Activated naive CD4-positive, alpha-beta T cell treated with anti-CD3 and anti-CD28 coated beads for 36 hours (primary cell): ENCODE measurements at regions not wholly inside any gene's neighbourhood (a gene's known extent, or its start where the extent isn't known, plus 50 kb on each side); places are given as distances from the start of the nearest gene placed in this dataset.
"Not testable (repeated sequence)": the region's sequence is repeated elsewhere in the genome, so short reads cannot be mapped to it uniquely, and the experiment has no call there.

Experiments
- CTCF ChIA-PET: fragments of 350-600 bp; sonication (Branson Sonifier 250); formaldehyde crosslinking; loops from one replicate; lab custom pipeline; 2021; ENCODE audit warnings: antibody characterized with exemption; lab: Charles Lee
- DNase-seq: peaks from one replicate; pipeline ENCODE4 v3.0.0-alpha.2; 2020
- H3K27ac Mint-ChIP-seq: one replicate; pipeline ENCODE4 v1.8.0; 2021; ENCODE audit warnings: mild to moderate bottlenecking, mixed read lengths
- H3K27me3 Mint-ChIP-seq: one replicate; pipeline ENCODE4 v1.8.0; 2021; ENCODE audit warnings: low read depth, mixed read lengths
- H3K36me3 Mint-ChIP-seq: one replicate; pipeline ENCODE4 v1.8.0; 2021; ENCODE audit warnings: low read depth, mixed read lengths
- H3K4me1 Mint-ChIP-seq: one replicate; pipeline ENCODE4 v1.8.0; 2021; ENCODE audit warnings: low read depth, mixed read lengths
- H3K4me3 Mint-ChIP-seq: one replicate; pipeline ENCODE4 v1.8.0; 2021; ENCODE audit warnings: mild to moderate bottlenecking, moderate library complexity, mixed read lengths
- H3K9me3 Mint-ChIP-seq: one replicate; pipeline ENCODE4 v1.8.0; 2021; ENCODE audit warnings: mixed read lengths
- intact Hi-C: fragments of 100-400 bp; cut with micrococcal nuclease; formaldehyde crosslinking; loops from one replicate; pipeline ENCODE4 v1.15.1; 2023

- Mint-ChIP-seq H3K27me3 (peaks cover 4% of the 10 kb centered on the region), H3K27ac (no peak overlapping the region), H3K36me3 (no peaks in the 10 kb centered on the region), H3K4me3 (no peak overlapping the region), H3K4me1 (no peaks in the 10 kb centered on the region), H3K9me3 (peaks cover 26% of the 10 kb centered on the region)
- CTCF ChIA-PET, result interaction anchor here (0.6 to 3.1 kb wide), 3 partner anchors 25 to 466 kb away, joined by 3 to 28 read pairs (median 3); no protein-coding TSS in a partner anchor
- intact Hi-C loops, result loop anchor here (1.0 to 10.0 kb wide), 4 partner anchors 25 to 1724 kb away; no protein-coding TSS in a partner anchor
- DNase-seq, result peak; percentile 65
Measured at GRCh38 chr1:239976130-239976968, 115.3 kb upstream of the FMN2 start.

GRCh38 chr1:239977416-239977815 is 114.3 kb upstream of the FMN2 start:
- no peak overlapping the region for H3K27ac Mint-ChIP-seq
- DNase-seq, result no peak
- peaks cover 3% of the 10 kb centered on the region for H3K27me3 Mint-ChIP-seq
- intact Hi-C loops, result loop anchor here (2.0 to 10.0 kb wide), 2 partner anchors 183 to 1725 kb away; no protein-coding TSS in a partner anchor
- peaks cover 26% of the 10 kb centered on the region for H3K9me3 Mint-ChIP-seq
- CTCF ChIA-PET, result interaction anchor here (1.2 to 3.1 kb wide), 2 partner anchors 26 to 29 kb away, joined by 3 to 28 read pairs; no protein-coding TSS in a partner anchor
- H3K4me3 Mint-ChIP-seq, result no peak overlapping the region
- H3K36me3 Mint-ChIP-seq, result no peaks in the 10 kb centered on the region
- H3K4me1 Mint-ChIP-seq, result no peaks in the 10 kb centered on the region

- Mint-ChIP-seq H3K9me3 (peaks cover 37% of the 10 kb centered on the region), H3K27me3 (peaks cover 3% of the 10 kb centered on the region), H3K27ac (no peak overlapping the region), H3K4me3 (no peak overlapping the region), H3K36me3 (peaks cover 3% of the 10 kb centered on the region), H3K4me1 (no peaks in the 10 kb centered on the region)
- CTCF ChIA-PET, result no interaction called here
- no peak for DNase-seq
- intact Hi-C loops, result loop anchor here (10.0 kb wide), 1 partner anchor 185 kb away; no protein-coding TSS in a partner anchor
Measured at GRCh38 chr1:239979456-239979855, 112.2 kb upstream of the FMN2 start.

GRCh38 chr1:239982762-239983161 is 108.9 kb upstream of the FMN2 start:
- DNase-seq, result no peak
- no peak overlapping the region for H3K27ac Mint-ChIP-seq
- H3K36me3 Mint-ChIP-seq, result peaks cover 5% of the 10 kb centered on the region
- no peaks in the 10 kb centered on the region for H3K27me3 Mint-ChIP-seq
- intact Hi-C loops, result no loop called here
- CTCF ChIA-PET, result interaction anchor here (0.8 kb wide), 1 partner anchor 22 kb away, joined by 3 read pairs; no protein-coding TSS in a partner anchor
- no peaks in the 10 kb centered on the region for H3K4me1 Mint-ChIP-seq
- H3K9me3 Mint-ChIP-seq, result peaks cover 55% of the 10 kb centered on the region
- H3K4me3 Mint-ChIP-seq, result no peak overlapping the region

- Mint-ChIP-seq H3K4me3 (no peak overlapping the region), H3K9me3 (peaks cover 37% of the 10 kb centered on the region), H3K27ac (no peak overlapping the region), H3K27me3 (no peaks in the 10 kb centered on the region), H3K36me3 (peaks cover 5% of the 10 kb centered on the region), H3K4me1 (no peaks in the 10 kb centered on the region)
- intact Hi-C loops, result no loop called here
- DNase-seq, result no peak
- CTCF ChIA-PET, result no interaction called here
Measured at GRCh38 chr1:239985044-239985443, 106.6 kb upstream of the FMN2 start.

GRCh38 chr1:239987103-239987745 is 104.5 kb upstream of the FMN2 start:
- peak; percentile 58 for DNase-seq
- Mint-ChIP-seq H3K27ac (no peak overlapping the region), H3K27me3 (peaks cover 5% of the 10 kb centered on the region), H3K36me3 (peaks cover 5% of the 10 kb centered on the region), H3K4me1 (no peaks in the 10 kb centered on the region), H3K9me3 (peaks cover 33% of the 10 kb centered on the region), H3K4me3 (no peak overlapping the region)
- intact Hi-C loops, result no loop called here
- CTCF ChIA-PET, result interaction anchor here (0.6 to 2.8 kb wide), 4 partner anchors 17 to 900 kb away, joined by 3 to 12 read pairs (median 4); no protein-coding TSS in a partner anchor

GRCh38 chr1:239989990-239990389 is 101.7 kb upstream of the FMN2 start:
- CTCF ChIA-PET, result interaction anchor here (0.9 kb wide), 1 partner anchor 16 kb away, joined by 3 read pairs; no protein-coding TSS in a partner anchor
- intact Hi-C loops, result no loop called here
- no peak overlapping the region for H3K4me3 Mint-ChIP-seq
- H3K27me3 Mint-ChIP-seq, result peaks cover 18% of the 10 kb centered on the region
- H3K36me3 Mint-ChIP-seq, result peaks cover 1% of the 10 kb centered on the region
- no peak overlapping the region for H3K27ac Mint-ChIP-seq
- no peaks in the 10 kb centered on the region for H3K4me1 Mint-ChIP-seq
- H3K9me3 Mint-ChIP-seq, result peaks cover 16% of the 10 kb centered on the region
- no peak for DNase-seq

- peaks cover 38% of the 10 kb centered on the region for H3K27me3 Mint-ChIP-seq
- H3K4me3 Mint-ChIP-seq, CTCF ChIA-PET, DNase-seq, intact Hi-C loops, H3K9me3 Mint-ChIP-seq, H3K36me3 Mint-ChIP-seq, H3K4me1 Mint-ChIP-seq, H3K27ac Mint-ChIP-seq: not testable (repeated sequence)
Measured at GRCh38 chr1:239992566-239992965, 99.1 kb upstream of the FMN2 start.

- H3K4me1 Mint-ChIP-seq, result peaks cover 6% of the 10 kb centered on the region
- no peak for DNase-seq
- peaks cover 42% of the 10 kb centered on the region for H3K27me3 Mint-ChIP-seq
- no peak overlapping the region for H3K27ac Mint-ChIP-seq
- H3K4me3 Mint-ChIP-seq, result no peak overlapping the region
- peaks cover 3% of the 10 kb centered on the region for H3K9me3 Mint-ChIP-seq
- CTCF ChIA-PET, result no interaction called here
- H3K36me3 Mint-ChIP-seq, result no peaks in the 10 kb centered on the region
- intact Hi-C loops, result no loop called here
Measured at GRCh38 chr1:239993366-239993765, 98.3 kb upstream of the FMN2 start.

GRCh38 chr1:239995281-239995680 is 96.4 kb upstream of the FMN2 start:
- intact Hi-C loops, result no loop called here
- CTCF ChIA-PET, result interaction anchor here (1.1 to 1.3 kb wide), 2 partner anchors 9 to 17 kb away, joined by 3 read pairs; no protein-coding TSS in a partner anchor
- Mint-ChIP-seq H3K9me3 (peaks cover 1% of the 10 kb centered on the region), H3K27me3 (peaks cover 56% of the 10 kb centered on the region), H3K4me1 (peaks cover 6% of the 10 kb centered on the region), H3K27ac (no peak overlapping the region), H3K36me3 (no peaks in the 10 kb centered on the region), H3K4me3 (no peak overlapping the region)
- no peak for DNase-seq

GRCh38 chr1:239997160-239997514 is 94.5 kb upstream of the FMN2 start:
- Mint-ChIP-seq H3K4me1 (peaks cover 6% of the 10 kb centered on the region), H3K4me3 (no peak overlapping the region), H3K9me3 (no peaks in the 10 kb centered on the region), H3K27me3 (peaks cover 55% of the 10 kb centered on the region), H3K27ac (no peak overlapping the region), H3K36me3 (no peaks in the 10 kb centered on the region)
- intact Hi-C loops, result no loop called here
- CTCF ChIA-PET, result interaction anchor here (0.7 kb wide), 1 partner anchor 8 kb away, joined by 3 read pairs; no protein-coding TSS in a partner anchor
- no peak for DNase-seq

GRCh38 chr1:239997515-239998311 is 94.0 kb upstream of the FMN2 start:
- CTCF ChIA-PET, result no interaction called here
- no peak for DNase-seq
- Mint-ChIP-seq H3K9me3 (no peaks in the 10 kb centered on the region), H3K27ac (no peak overlapping the region), H3K4me1 (peaks cover 6% of the 10 kb centered on the region), H3K4me3 (no peak overlapping the region), H3K36me3 (no peaks in the 10 kb centered on the region), H3K27me3 (peaks cover 54% of the 10 kb centered on the region)
- intact Hi-C loops, result no loop called here
